NCI-H2107 treated with DMSO at 0.1 percent for 48 hours (cell line): ENCODE measurements at regions not wholly inside any gene's neighbourhood (a gene's known extent, or its start where the extent isn't known, plus 50 kb on each side); places are given as distances from the start of the nearest gene placed in this dataset.

Source experiments
- DNase-seq: peaks from one replicate; lab custom pipeline; 2025; ENCODE audit not compliant: unreplicated experiment; lab: John Stamatoyannopoulos, UW

GRCh38 chr12:58455136-58455535 is 465.2 kb downstream of the LRIG3 start:
- no peak for DNase-seq

GRCh38 chr12:58458102-58458501 is 462.2 kb downstream of the LRIG3 start:
- no peak for DNase-seq

DNA sequence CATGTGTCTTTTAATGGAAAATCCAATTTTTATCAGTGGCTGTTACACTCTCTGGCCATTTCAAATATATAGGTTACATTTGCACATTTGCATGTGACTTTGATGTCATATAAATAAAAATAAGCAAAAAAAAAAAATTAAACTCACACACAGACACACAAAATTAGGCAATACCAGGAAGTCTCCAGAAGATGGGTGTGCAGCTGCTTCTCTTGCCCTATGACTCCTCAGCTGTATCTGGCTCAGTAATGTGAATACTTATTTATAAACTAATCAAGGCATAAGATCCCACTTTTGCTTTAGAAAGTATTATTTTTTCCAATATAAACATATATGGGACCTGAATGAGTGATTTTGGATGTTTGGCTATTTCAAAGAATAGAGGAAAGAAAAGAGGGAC is 461.1 kb downstream of the LRIG3 start:
- no peak for DNase-seq

DNA sequence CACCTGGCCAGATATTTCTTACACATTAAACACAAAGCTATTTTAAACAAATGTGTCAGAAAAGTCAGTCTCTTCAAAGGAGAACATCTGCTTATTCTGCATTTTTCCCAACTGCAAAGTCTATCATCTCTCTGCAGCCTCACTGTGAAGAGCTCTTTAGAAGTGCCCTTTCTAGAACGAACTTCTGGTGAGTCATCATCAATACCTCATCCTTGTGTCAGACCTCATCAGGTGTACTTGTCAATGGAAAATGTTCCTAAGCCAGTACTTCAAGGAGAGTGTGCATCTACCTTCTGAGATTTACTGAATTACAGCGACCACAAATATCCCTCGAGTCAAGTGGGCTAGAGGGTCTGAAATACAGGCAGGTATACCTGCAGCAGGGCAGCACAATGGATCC is 457.3 kb downstream of the LRIG3 start:
- DNase-seq: no peak

DNA sequence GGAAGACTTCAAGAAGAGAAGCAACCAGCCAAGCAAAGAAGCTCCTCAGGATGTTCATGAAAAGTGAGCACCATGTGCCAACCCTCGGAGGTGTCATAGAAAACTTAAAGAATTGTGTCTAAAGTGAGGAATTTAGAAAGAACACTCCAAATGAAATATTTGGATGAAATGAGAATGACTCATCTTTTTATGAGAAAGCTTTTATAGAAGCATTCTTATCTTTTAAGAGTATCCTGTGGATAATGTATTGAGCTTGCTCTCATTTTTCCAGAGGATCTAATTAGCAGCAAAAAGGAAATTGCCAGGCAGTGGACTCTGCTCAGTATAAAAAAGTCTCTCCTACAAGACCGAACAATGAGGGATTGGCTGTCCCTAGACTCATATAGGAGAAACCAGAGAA is 454.9 kb downstream of the LRIG3 start:
- DNase-seq: no peak

DNA sequence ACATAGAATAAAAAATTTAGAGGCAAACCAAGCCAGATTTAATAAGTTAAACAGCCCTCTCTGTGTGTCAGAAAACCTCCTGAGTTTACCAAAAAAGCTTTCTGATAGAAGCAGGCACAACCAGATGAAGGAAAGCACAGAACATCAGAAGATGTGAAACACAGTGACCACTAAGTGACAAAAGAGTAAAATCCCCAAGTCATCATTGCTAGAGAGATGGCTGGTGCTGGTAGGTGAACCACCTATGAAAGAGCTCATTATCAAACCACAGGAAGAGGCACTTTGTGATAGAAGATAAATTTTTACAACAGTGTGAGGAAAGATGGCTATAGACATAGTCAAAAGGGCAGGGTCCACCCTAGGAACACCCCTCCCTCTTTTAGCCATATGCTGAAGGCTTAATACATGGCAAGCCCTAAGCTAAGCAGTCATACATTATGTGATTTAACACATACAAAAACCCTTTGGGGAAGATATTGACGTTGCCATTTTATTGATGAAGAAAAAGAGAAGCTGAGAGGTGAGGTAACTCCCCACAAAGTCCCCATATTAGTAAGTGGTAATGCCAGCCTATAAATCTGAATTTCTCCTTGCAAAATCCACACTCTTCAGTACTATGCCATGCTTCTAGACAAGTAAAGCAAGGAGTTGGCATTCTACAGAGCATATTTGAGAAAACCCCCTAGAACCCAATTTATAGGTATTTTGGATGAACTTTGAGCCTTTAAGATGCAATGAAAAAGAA is 449.9 kb downstream of the LRIG3 start:
- no peak for DNase-seq

DNA sequence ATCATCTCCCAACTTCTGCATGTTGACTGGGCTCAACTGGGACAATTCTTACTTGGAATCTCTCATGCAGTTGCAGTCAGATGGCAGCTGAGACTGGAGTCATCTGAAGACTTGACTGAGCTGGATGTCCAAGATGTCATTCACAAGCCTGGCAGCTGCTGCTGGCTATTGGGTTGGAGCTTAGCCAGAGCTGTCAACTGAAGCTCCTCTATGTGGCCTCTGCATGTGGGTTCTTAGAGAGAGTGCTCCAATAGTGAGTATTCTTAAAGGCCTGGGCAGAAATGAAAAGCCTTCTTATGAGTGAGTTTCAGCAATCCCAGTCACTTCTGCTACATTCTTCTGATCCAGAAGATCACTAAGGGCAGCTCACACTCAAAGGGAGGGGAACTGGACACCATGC is 440.9 kb downstream of the LRIG3 start:
- no peak for DNase-seq

GRCh38 chr12:58481811-58482210 is 438.5 kb downstream of the LRIG3 start:
- no peak for DNase-seq

GRCh38 chr12:58487255-58487654 is 433.0 kb downstream of the LRIG3 start:
- DNase-seq: no peak

DNA sequence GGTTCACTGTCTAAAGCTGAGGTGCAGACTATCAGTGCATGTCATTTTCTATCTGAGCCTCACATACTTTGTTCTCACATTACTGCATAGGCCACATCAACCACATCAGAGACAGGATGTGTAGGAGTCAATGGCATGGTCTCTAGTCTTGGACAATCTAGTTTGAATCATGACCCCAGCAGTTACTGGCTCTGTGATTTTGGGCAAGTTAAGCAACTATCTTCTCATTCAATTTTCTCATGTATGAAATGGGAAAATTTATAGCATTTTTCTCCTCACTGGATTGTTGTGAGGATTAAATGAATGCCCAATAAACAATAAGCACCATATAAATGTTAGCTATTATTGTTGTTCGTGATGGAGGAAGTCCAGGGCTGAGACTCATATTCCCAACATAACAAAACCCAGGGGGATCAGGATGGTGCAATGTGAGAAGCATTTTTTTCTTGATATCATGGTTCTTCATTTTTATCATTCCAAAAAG is 432.6 kb downstream of the LRIG3 start:
- no peak for DNase-seq

DNA sequence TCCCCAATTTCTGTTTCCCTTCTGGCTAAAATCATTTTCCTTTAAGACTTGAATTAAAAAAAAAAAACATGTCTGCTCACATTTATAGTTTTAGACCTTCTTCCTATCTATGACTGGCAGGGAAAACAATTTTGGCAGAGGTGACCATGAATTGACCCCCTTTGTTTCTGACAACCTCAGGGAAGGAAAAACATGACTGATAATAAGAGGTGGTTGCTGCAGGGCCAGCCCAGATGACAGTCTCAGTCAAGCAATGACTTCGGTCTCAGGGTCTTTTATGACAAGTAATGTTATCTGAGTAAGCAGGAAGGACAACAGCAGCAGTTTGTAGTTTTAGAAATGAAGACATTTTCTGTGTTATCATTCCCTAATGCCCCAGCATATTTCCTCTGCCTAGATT is 430.9 kb downstream of the LRIG3 start:
- no peak for DNase-seq

DNA sequence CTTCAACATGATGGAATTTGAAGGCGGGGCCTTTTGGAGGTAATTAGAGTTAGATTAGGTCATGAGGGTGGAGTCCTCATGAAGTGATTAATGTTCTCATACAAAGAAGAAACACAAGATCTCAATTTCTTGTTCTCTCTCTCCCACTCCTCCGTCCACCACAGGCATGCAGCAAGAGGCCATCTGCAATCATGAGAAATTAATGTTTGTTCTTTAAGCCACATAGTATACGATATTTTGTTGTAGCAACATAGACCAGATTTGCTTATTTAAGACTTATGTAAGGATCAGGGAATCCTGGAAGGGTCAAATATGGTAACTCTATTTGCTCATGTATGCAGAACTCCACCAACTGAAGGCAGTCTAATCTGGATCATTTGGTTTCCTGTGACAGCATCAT is 429.0 kb downstream of the LRIG3 start:
- DNase-seq: no peak

- no peak for DNase-seq
Observed at GRCh38 chr12:58496411-58497190, 423.7 kb downstream of the LRIG3 start.

DNA sequence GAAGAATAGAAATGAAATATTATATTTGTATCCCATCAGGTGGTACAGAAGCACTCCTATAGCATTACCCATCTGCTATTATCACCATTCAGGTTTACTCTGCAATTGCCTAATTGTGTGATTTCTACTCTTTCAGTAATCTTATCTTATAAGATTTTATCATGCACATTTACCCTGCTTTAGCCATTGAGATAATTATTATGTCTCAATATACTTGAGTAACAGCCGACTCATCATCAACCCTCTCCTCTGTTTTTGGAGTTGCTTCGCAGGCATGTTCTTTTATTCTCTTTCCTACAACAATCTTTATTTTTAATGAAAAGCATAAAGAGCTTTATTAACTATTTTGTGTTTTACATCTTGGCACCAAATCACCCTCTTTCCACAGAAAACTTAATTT is 419.9 kb downstream of the LRIG3 start:
- no peak for DNase-seq

- peak; percentile 74 for DNase-seq
Observed at GRCh38 chr12:58502226-58502625, 418.1 kb downstream of the LRIG3 start.

DNA sequence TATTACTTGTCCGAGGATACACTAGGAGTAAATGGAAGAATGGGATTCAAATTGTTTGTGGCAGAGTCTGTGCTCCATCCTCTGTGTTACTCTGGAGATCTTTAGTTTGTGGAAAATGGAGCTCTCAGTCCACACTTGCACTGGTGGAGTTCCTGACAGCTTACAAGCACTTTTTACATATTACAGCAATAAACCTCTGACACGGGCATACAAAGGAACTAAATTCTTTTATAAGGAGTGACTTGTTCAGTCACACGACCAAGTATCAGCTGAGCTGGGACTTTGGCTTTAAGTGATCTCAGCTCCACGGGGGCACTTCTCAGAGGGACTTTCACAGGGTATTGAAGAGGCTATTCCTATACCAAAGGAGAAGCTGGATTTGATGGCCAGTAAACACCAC is 417.5 kb downstream of the LRIG3 start:
- DNase-seq: no peak

GRCh38 chr12:58503731-58504130 is 416.6 kb downstream of the LRIG3 start:
- DNase-seq: no peak

GRCh38 chr12:58504143-58504938 is 416.0 kb downstream of the LRIG3 start:
- DNase-seq: no peak

DNA sequence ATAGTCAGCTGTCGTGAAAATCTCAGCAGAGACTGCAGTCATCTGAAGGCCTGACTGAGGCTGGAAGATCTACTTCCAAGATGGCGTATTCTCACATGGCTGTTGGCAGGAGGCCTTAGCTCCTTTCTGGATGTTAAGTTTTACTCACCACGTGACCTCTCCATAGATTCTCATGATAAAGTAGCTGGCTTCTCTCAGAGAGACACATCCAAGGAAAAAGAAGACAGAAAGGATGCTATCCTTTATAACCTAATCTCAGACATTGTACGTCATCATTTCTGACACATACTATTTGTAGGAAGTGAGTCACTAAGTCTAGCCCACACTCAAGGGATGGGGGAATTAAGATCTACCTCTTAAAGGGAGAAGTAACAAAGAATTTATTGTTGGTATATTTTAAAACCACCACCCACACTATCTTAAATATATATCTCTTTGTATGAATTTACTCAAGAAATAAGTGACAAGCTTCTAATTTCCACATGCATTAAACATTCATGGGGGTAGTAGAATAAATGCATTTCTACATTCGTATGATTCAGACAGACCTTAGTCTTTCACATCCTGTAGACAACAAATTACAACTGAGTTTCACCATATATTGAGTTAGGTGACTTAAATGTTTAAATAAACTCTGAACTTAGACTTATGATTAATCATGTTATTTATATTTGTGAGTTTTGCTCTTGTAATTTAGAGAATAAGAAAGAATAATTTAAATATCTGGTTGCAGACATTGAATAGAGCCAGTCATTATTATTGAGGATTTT is 411.0 kb downstream of the LRIG3 start:
- no peak for DNase-seq

GRCh38 chr12:58513301-58513834 is 406.9 kb downstream of the LRIG3 start:
- no peak for DNase-seq

GRCh38 chr12:58513852-58514251 is 406.5 kb downstream of the LRIG3 start:
- DNase-seq: no peak
